HUES6 (cell line): ENCODE measurements at regions not wholly inside any gene's neighbourhood (a gene's known extent, or its start where the extent isn't known, plus 50 kb on each side); places are given as distances from the start of the nearest gene placed in this dataset.

Experiments used
- H3K27ac ChIP-seq: 2 replicates; pipeline ENCODE4 v1.7.0; 2013; ENCODE audit warnings: low read depth, mild to moderate bottlenecking, low read length, inconsistent platforms
- H3K27me3 ChIP-seq: 2 replicates; pipeline ENCODE4 v1.6.1; 2013; ENCODE audit warnings: low read length; ENCODE audit not compliant: control insufficient read depth, insufficient read depth
- H3K36me3 ChIP-seq: 2 replicates; pipeline ENCODE4 v1.6.1; 2013; ENCODE audit warnings: low read length; ENCODE audit not compliant: control insufficient read depth, insufficient read depth
- H3K4me1 ChIP-seq: 2 replicates; pipeline ENCODE4 v1.6.1; 2013; ENCODE audit warnings: low read length; ENCODE audit not compliant: control insufficient read depth, insufficient read depth
- H3K4me3 ChIP-seq: 2 replicates; pipeline ENCODE4 v1.5.1; 2013; ENCODE audit warnings: low read depth, low read length
- H3K9ac ChIP-seq: one replicate; pipeline ENCODE4 v1.6.1; 2013; ENCODE audit warnings: mild to moderate bottlenecking, low read length
- H3K9me3 ChIP-seq: 2 replicates; pipeline ENCODE4 v1.6.1; 2013; ENCODE audit warnings: low read depth, low read length; ENCODE audit not compliant: control insufficient read depth, insufficient read depth

- Histone ChIP-seq H3K27ac (no peak overlapping the region), H3K4me1 (no peaks in the 10 kb centered on the region), H3K4me3 (no peak overlapping the region), H3K36me3 (no peaks in the 10 kb centered on the region), H3K27me3 (no peaks in the 10 kb centered on the region), H3K9ac (no peak overlapping the region), H3K9me3 (no peaks in the 10 kb centered on the region)
These were observed 154.6 kb upstream of the CDH12 start for GRCh38 chr5:23007762-23008161.

DNA sequence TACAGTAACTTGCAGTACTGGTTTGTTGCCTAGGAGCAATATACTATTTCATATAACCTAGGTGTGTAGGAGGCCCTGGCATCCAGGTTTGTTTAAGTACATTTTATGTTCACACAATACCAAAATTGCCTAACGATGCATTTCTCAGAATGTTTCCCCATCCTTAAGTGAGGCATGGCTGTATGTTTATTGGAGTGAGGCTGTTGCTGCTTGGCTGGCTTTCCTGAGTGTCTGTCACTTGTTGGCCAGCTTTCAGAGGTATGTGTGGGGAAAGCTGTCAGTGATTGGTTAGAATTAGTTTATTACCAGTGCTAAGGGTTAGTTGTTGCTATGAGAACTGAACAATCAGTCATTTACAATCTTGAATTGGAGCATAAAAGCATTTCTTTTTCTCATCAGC is 154.1 kb upstream of the CDH12 start:
- no peak overlapping the region for H3K9ac ChIP-seq
- H3K9me3 ChIP-seq: no peaks in the 10 kb centered on the region
- H3K27me3 ChIP-seq: no peaks in the 10 kb centered on the region
- no peaks in the 10 kb centered on the region for H3K4me1 ChIP-seq
- no peak overlapping the region for H3K27ac ChIP-seq
- no peak overlapping the region for H3K4me3 ChIP-seq
- H3K36me3 ChIP-seq: no peaks in the 10 kb centered on the region

- Histone ChIP-seq H3K9ac (no peak overlapping the region), H3K27me3 (no peaks in the 10 kb centered on the region), H3K4me3 (no peak overlapping the region), H3K27ac (no peak overlapping the region), H3K4me1 (no peaks in the 10 kb centered on the region), H3K9me3 (no peaks in the 10 kb centered on the region), H3K36me3 (no peaks in the 10 kb centered on the region)
These were observed 148.0 kb upstream of the CDH12 start for GRCh38 chr5:23001120-23001519.

- no peak overlapping the region for H3K27ac ChIP-seq
- no peak overlapping the region for H3K4me3 ChIP-seq
- H3K9me3 ChIP-seq: no peaks in the 10 kb centered on the region
- H3K9ac ChIP-seq: no peak overlapping the region
- no peaks in the 10 kb centered on the region for H3K4me1 ChIP-seq
- H3K36me3 ChIP-seq: no peaks in the 10 kb centered on the region
- H3K27me3 ChIP-seq: no peaks in the 10 kb centered on the region
These were observed 145.6 kb upstream of the CDH12 start for GRCh38 chr5:22998774-22999173.

GRCh38 chr5:22998362-22998761 is 145.2 kb upstream of the CDH12 start:
- Histone ChIP-seq H3K4me3 (no peak overlapping the region), H3K27me3 (no peaks in the 10 kb centered on the region), H3K36me3 (no peaks in the 10 kb centered on the region), H3K9ac (no peak overlapping the region), H3K27ac (no peak overlapping the region), H3K9me3 (no peaks in the 10 kb centered on the region), H3K4me1 (no peaks in the 10 kb centered on the region)

GRCh38 chr5:22988937-22989336 is 135.8 kb upstream of the CDH12 start:
- H3K9me3 ChIP-seq: no peaks in the 10 kb centered on the region
- H3K27ac ChIP-seq: no peak overlapping the region
- no peaks in the 10 kb centered on the region for H3K4me1 ChIP-seq
- H3K27me3 ChIP-seq: no peaks in the 10 kb centered on the region
- H3K9ac ChIP-seq: no peak overlapping the region
- H3K4me3 ChIP-seq: no peak overlapping the region
- H3K36me3 ChIP-seq: no peaks in the 10 kb centered on the region

GRCh38 chr5:22986281-22986680 is 133.1 kb upstream of the CDH12 start:
- Histone ChIP-seq H3K9ac (no peak overlapping the region), H3K27me3 (no peaks in the 10 kb centered on the region), H3K36me3 (no peaks in the 10 kb centered on the region), H3K4me1 (no peaks in the 10 kb centered on the region), H3K9me3 (no peaks in the 10 kb centered on the region), H3K4me3 (no peak overlapping the region), H3K27ac (no peak overlapping the region)

GRCh38 chr5:22985446-22985845 is 132.3 kb upstream of the CDH12 start:
- no peaks in the 10 kb centered on the region for H3K9me3 ChIP-seq
- no peak overlapping the region for H3K9ac ChIP-seq
- H3K27ac ChIP-seq: no peak overlapping the region
- H3K36me3 ChIP-seq: no peaks in the 10 kb centered on the region
- no peaks in the 10 kb centered on the region for H3K27me3 ChIP-seq
- no peak overlapping the region for H3K4me3 ChIP-seq
- no peaks in the 10 kb centered on the region for H3K4me1 ChIP-seq

- H3K9ac ChIP-seq: no peak overlapping the region
- H3K36me3 ChIP-seq: no peaks in the 10 kb centered on the region
- no peaks in the 10 kb centered on the region for H3K27me3 ChIP-seq
- no peaks in the 10 kb centered on the region for H3K4me1 ChIP-seq
- H3K4me3 ChIP-seq: no peak overlapping the region
- no peak overlapping the region for H3K27ac ChIP-seq
- peaks cover 4% of the 10 kb centered on the region; the same call in 1 of the 2 replicates for H3K9me3 ChIP-seq
These were observed 117.9 kb upstream of the CDH12 start for GRCh38 chr5:22970956-22971618.

DNA sequence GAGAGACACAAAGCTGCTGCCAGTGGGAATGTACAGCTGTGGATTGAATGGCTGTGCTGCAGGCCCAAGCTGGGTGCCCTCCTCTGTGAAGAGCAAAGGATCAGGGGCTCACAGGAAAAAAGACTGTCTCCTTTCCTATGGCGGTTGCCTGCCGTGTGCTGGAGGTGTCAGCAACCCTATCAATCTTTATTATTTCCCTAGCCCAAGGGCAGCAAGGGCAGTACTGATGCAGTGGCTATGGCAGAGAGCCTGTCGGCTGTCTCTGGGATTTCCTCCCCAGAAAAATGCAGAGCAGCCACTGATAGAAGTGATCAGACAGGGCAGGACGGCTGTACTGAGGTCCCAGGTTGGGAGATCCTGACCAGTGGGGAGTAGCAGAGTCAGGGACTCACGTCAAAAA is 117.3 kb upstream of the CDH12 start:
- Histone ChIP-seq H3K9ac (no peak overlapping the region), H3K27me3 (no peaks in the 10 kb centered on the region), H3K36me3 (no peaks in the 10 kb centered on the region), H3K27ac (no peak overlapping the region), H3K9me3 (peaks cover 4% of the 10 kb centered on the region; the same call in 1 of the 2 replicates), H3K4me1 (no peaks in the 10 kb centered on the region), H3K4me3 (no peak overlapping the region)

- Histone ChIP-seq H3K4me3 (no peak overlapping the region), H3K36me3 (no peaks in the 10 kb centered on the region), H3K27me3 (no peaks in the 10 kb centered on the region), H3K9ac (no peak overlapping the region), H3K4me1 (no peaks in the 10 kb centered on the region), H3K27ac (no peak overlapping the region), H3K9me3 (peaks cover 4% of the 10 kb centered on the region; the same call in 1 of the 2 replicates)
These were observed 115.2 kb upstream of the CDH12 start for GRCh38 chr5:22968386-22968785.
